ENCODE measurements at regions not wholly inside any gene's neighbourhood (a gene's known extent, or its start where the extent isn't known, plus 50 kb on each side); places are given as distances from the start of the nearest gene placed in this dataset.

- Histone ChIP-seq H3K9me2 (replicated peaks; ENCODE audit: low read depth, low read length) (no peaks in the 10 kb centered on the region), H3K36me3 (ENCODE audit: insufficient read depth, low read length) (no peaks in the 10 kb centered on the region), H3K9me3 (ENCODE audit: insufficient read depth, low read depth, low read length) (0 out of 2 replicates have a peak, but pooled peaks cover 2% of the 10 kb centered on the region), H3K27me3 (ENCODE audit: insufficient read depth, low read length, poor library complexity, severe bottlenecking) (no peaks in the 10 kb centered on the region), H3K4me2 (ENCODE audit: low read depth, low read length, poor library complexity, severe bottlenecking) (no peak overlapping the region), H4K20me1 (ENCODE audit: insufficient read depth, low read length, poor library complexity, severe bottlenecking) (no peaks in the 10 kb centered on the region), H3K79me2 (ENCODE audit: insufficient read depth, low read length) (no peaks in the 10 kb centered on the region), H3F3A (ENCODE audit: low read depth) (no peaks in the 10 kb centered on the region), H3K4me3 (ENCODE audit: low read length, poor library complexity, severe bottlenecking) (no peak overlapping the region), H2AFZ (ENCODE audit: low read length) (no peak overlapping the region), H3K4me1 (ENCODE audit: insufficient read depth, low read length, poor library complexity, severe bottlenecking) (no peaks in the 10 kb centered on the region), H3K9ac (ENCODE audit: low read depth, low read length, poor library complexity, severe bottlenecking) (no peak overlapping the region)
- TF ChIP-seq CTCF (conservative IDR thresholded peaks at IDR 0.05; ENCODE audit: low read length): no peak
- TF ChIP-seq EZH2phosphoT487 (IDR thresholded peaks at IDR 0.05; ENCODE audit: borderline replicate concordance): no peak
Measured at GRCh38 chr4:75122424-75123014, 189.6 kb downstream of the PARM1 start.

DNA sequence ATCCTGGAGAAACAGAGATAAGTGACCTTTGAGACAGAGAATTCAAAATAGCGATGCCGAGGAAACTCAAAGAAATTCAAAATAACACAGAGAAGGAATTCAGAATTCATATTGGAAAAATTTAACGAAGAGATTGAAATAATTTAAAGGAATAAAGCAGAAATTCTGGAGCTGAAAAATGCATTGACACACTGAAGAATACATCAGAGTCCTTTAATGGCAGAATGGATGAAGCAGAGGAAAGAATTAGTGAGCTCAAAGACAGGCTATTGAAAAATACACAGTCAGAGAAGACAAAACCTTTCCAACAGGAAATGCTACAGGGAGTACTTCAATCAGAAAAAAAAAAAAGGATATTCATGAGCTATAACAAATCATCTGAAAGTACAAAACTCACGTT lies 185.8 kb downstream of the PARM1 start:
- H3K79me2 ChIP-seq (ENCODE audit: insufficient read depth, low read length): no peaks in the 10 kb centered on the region
- H3K4me3 ChIP-seq (ENCODE audit: low read length, poor library complexity, severe bottlenecking): no peak overlapping the region
- no peak overlapping the region for H3K4me2 ChIP-seq (ENCODE audit: low read depth, low read length, poor library complexity, severe bottlenecking)
- TF ChIP-seq CTCF (conservative IDR thresholded peaks at IDR 0.05; ENCODE audit: low read length): no peak
- TF ChIP-seq EZH2phosphoT487 (IDR thresholded peaks at IDR 0.05; ENCODE audit: borderline replicate concordance): no peak
- H4K20me1 ChIP-seq (ENCODE audit: insufficient read depth, low read length, poor library complexity, severe bottlenecking): no peaks in the 10 kb centered on the region
- H3F3A ChIP-seq (ENCODE audit: low read depth): no peaks in the 10 kb centered on the region
- H3K36me3 ChIP-seq (ENCODE audit: insufficient read depth, low read length): no peaks in the 10 kb centered on the region
- H3K4me1 ChIP-seq (ENCODE audit: insufficient read depth, low read length, poor library complexity, severe bottlenecking): no peaks in the 10 kb centered on the region
- no peaks in the 10 kb centered on the region for H3K27me3 ChIP-seq (ENCODE audit: insufficient read depth, low read length, poor library complexity, severe bottlenecking)
- no peaks in the 10 kb centered on the region for H3K9me3 ChIP-seq (ENCODE audit: insufficient read depth, low read depth, low read length)
- no peaks in the 10 kb centered on the region for H3K9me2 ChIP-seq (replicated peaks; ENCODE audit: low read depth, low read length)
- H3K9ac ChIP-seq (ENCODE audit: low read depth, low read length, poor library complexity, severe bottlenecking): no peak overlapping the region
- no peak overlapping the region for H2AFZ ChIP-seq (ENCODE audit: low read length)

- H3K36me3 ChIP-seq (ENCODE audit: insufficient read depth, low read length): no peaks in the 10 kb centered on the region
- H3F3A ChIP-seq (ENCODE audit: low read depth): no peaks in the 10 kb centered on the region
- H3K9ac ChIP-seq (ENCODE audit: low read depth, low read length, poor library complexity, severe bottlenecking): no peak overlapping the region
- H3K79me2 ChIP-seq (ENCODE audit: insufficient read depth, low read length): no peaks in the 10 kb centered on the region
- H2AFZ ChIP-seq (ENCODE audit: low read length): no peak overlapping the region
- no peaks in the 10 kb centered on the region for H3K27me3 ChIP-seq (ENCODE audit: insufficient read depth, low read length, poor library complexity, severe bottlenecking)
- no peak overlapping the region for H3K4me2 ChIP-seq (ENCODE audit: low read depth, low read length, poor library complexity, severe bottlenecking)
- no peaks in the 10 kb centered on the region for H3K4me1 ChIP-seq (ENCODE audit: insufficient read depth, low read length, poor library complexity, severe bottlenecking)
- no peaks in the 10 kb centered on the region for H4K20me1 ChIP-seq (ENCODE audit: insufficient read depth, low read length, poor library complexity, severe bottlenecking)
- no peak overlapping the region for H3K4me3 ChIP-seq (ENCODE audit: low read length, poor library complexity, severe bottlenecking)
- TF ChIP-seq EZH2phosphoT487 (IDR thresholded peaks at IDR 0.05; ENCODE audit: borderline replicate concordance) (no peak), CTCF (conservative IDR thresholded peaks at IDR 0.05; ENCODE audit: low read length) (no peak)
- no peaks in the 10 kb centered on the region for H3K9me2 ChIP-seq (replicated peaks; ENCODE audit: low read depth, low read length)
- H3K9me3 ChIP-seq (ENCODE audit: insufficient read depth, low read depth, low read length): no peaks in the 10 kb centered on the region
Measured at GRCh38 chr4:75110061-75110460, 177.1 kb downstream of the PARM1 start.
